SK-N-SH (cell line): ENCODE measurements at regions not wholly inside any gene's neighbourhood (a gene's known extent, or its start where the extent isn't known, plus 50 kb on each side); places are given as distances from the start of the nearest gene placed in this dataset.

Experiments used
- CTCF ChIA-PET: fragments of 300-600, 350-600 bp; formaldehyde crosslinking; extraction: SDS; loops from one replicate; lab custom pipeline; 2021; lab: Yijun Ruan, JAX
- POLR2A ChIA-PET: fragments of 350-600 bp; sonication (Branson Sonifier 250); formaldehyde crosslinking; extraction: SDS; loops from one replicate; lab custom pipeline; 2020; ENCODE audit warnings: antibody characterized with exemption, inconsistent platforms; lab: Yijun Ruan, JAX
- DNase-seq: peaks from one replicate; pipeline ENCODE4 v3.0.0; 2012
- H2AFZ ChIP-seq: fragments of 200-600 bp; sonication (generic); 2 replicates; pipeline ENCODE4 v1.8.1; 2016; ENCODE audit warnings: antibody characterized with exemption, mild to moderate bottlenecking, low read depth
- H3F3A ChIP-seq: fragments of 200-600 bp; sonication (generic); replicated peaks from 2 replicates; pipeline ENCODE3; 2016; ENCODE audit warnings: antibody characterized with exemption, mild to moderate bottlenecking; ENCODE audit not compliant: insufficient read depth
- H3K27ac ChIP-seq, 2 experiments: fragments of 200-500 bp in 1 of 2; fragments of 200-600 bp in 1 of 2; sonication (Bioruptor generic) in 1 of 2; sonication (generic), shearing (Covaris generic) in 1 of 2; 2 replicates each; pipeline versions ENCODE4 v1.5.1 to v1.6.1; 2014 to 2016; ENCODE audit warnings: low read depth in 2 of 2, inconsistent platforms in 1 of 2, low read length in 1 of 2, mild to moderate bottlenecking in 1 of 2, mixed read lengths in 1 of 2
- H3K27me3 ChIP-seq: fragments of 200-600 bp; sonication (generic), shearing (Covaris generic); 2 replicates; pipeline ENCODE4 v1.6.1; 2016; ENCODE audit warnings: mixed run types; ENCODE audit not compliant: insufficient read depth
- H3K36me3 ChIP-seq, 2 experiments: fragments of 200-500 bp in 1 of 2; fragments of 200-600 bp in 1 of 2; sonication (Bioruptor generic) in 1 of 2; sonication (generic) in 1 of 2; replicated peaks in 1 of 2; 2 replicates each; pipeline versions ENCODE3 to v1.5.1; 2014 to 2016; ENCODE audit warnings: low read length in 1 of 2, mild to moderate bottlenecking in 1 of 2; ENCODE audit not compliant: insufficient read depth in 2 of 2, control insufficient read depth in 1 of 2
- H3K4me1 ChIP-seq, 2 experiments: fragments of 200-500 bp in 1 of 2; fragments of 200-600 bp in 1 of 2; sonication (Bioruptor generic) in 1 of 2; sonication (generic), shearing (Covaris generic) in 1 of 2; 2 replicates each; pipeline versions ENCODE4 v1.5.1 to v1.6.1; 2014 to 2016; ENCODE audit warnings: low read depth in 1 of 2, low read length in 1 of 2, mixed run types in 1 of 2; ENCODE audit not compliant: insufficient read depth in 2 of 2, control insufficient read depth in 1 of 2
- H3K4me2 ChIP-seq: fragments of 200-600 bp; sonication (generic), shearing (Covaris generic); 2 replicates; pipeline ENCODE4 v1.6.1; 2017; ENCODE audit warnings: mixed run types
- H3K4me3 ChIP-seq, 2 experiments: fragments of 200-500 bp in 1 of 2; fragments of 200-600 bp in 1 of 2; sonication (Bioruptor generic) in 1 of 2; sonication (generic), shearing (Covaris generic) in 1 of 2; 2 replicates each; pipeline versions ENCODE4 v1.5.1 to v1.8.1; 2014 to 2016; ENCODE audit warnings: low read depth in 2 of 2, inconsistent platforms in 1 of 2, low read length in 1 of 2, mild to moderate bottlenecking in 1 of 2, mixed read lengths in 1 of 2, moderate library complexity in 1 of 2
- H3K79me2 ChIP-seq: fragments of 200-600 bp; sonication (generic); 2 replicates; pipeline ENCODE4 v1.8.1; 2017; ENCODE audit warnings: mild to moderate bottlenecking; ENCODE audit not compliant: insufficient read depth
- H3K9ac ChIP-seq: fragments of 200-600 bp; sonication (generic); 2 replicates; pipeline ENCODE4 v1.6.1; 2017; ENCODE audit warnings: mixed run types
- H3K9me2 ChIP-seq: fragments of 200-600 bp; sonication (generic); 2 replicates; pipeline ENCODE4 v1.6.1; 2017; ENCODE audit warnings: mixed run types
- H3K9me3 ChIP-seq: fragments of 200-600 bp; sonication (generic); 2 replicates; pipeline ENCODE4 v1.6.1; 2017; ENCODE audit warnings: mixed run types, mild to moderate bottlenecking, moderate library complexity
- H4K20me1 ChIP-seq: fragments of 200-600 bp; sonication (generic); 2 replicates; pipeline ENCODE4 v1.6.1; 2017; ENCODE audit warnings: mild to moderate bottlenecking, mixed run types; ENCODE audit not compliant: insufficient read depth
- ELF1 ChIP-seq: IDR thresholded peaks from 2 replicates; pipeline ENCODE4 v1.4.0; 2012
- FOSL2 ChIP-seq: IDR thresholded peaks from 2 replicates; pipeline ENCODE4 v1.4.0; 2012; ENCODE audit warnings: low read depth, mild to moderate bottlenecking, moderate library complexity, borderline replicate concordance
- FOXM1 ChIP-seq: IDR thresholded peaks from 2 replicates; pipeline ENCODE4 v1.4.0; 2012; ENCODE audit warnings: low read depth, mild to moderate bottlenecking
- GATA2 ChIP-seq: sonication (generic); formaldehyde crosslinking; IDR thresholded peaks from 2 replicates; pipeline ENCODE4 v1.5.0; 2020; ENCODE audit warnings: mild to moderate bottlenecking, missing genetic modification reagents
- IRF3 ChIP-seq: fragments of 150-350 bp; IDR thresholded peaks from 2 replicates; pipeline ENCODE4 v1.6.1; 2016; ENCODE audit warnings: mild to moderate bottlenecking, low read depth, low read length
- JUND ChIP-seq: IDR thresholded peaks from 2 replicates; pipeline ENCODE4 v1.4.0; 2012
- MEF2A ChIP-seq: IDR thresholded peaks from 2 replicates; pipeline ENCODE4 v1.4.0; 2012; ENCODE audit warnings: low read depth, borderline replicate concordance
- NFIC ChIP-seq: IDR thresholded peaks from 2 replicates; pipeline ENCODE4 v1.4.0; 2012; ENCODE audit warnings: borderline replicate concordance
- POLR2AphosphoS5 ChIP-seq: IDR thresholded peaks from 2 replicates; pipeline ENCODE4 v1.6.1; 2012; ENCODE audit warnings: low read depth, low read length
- RAD21 ChIP-seq: IDR thresholded peaks from 2 replicates; pipeline ENCODE4 v1.6.1; 2012; ENCODE audit warnings: mild to moderate bottlenecking, low read length
- RCOR1 ChIP-seq: fragments of 150-350 bp; IDR thresholded peaks from 2 replicates; pipeline ENCODE4 v1.6.1; 2017; ENCODE audit warnings: antibody characterized with exemption, low read length
- RXRA ChIP-seq: IDR thresholded peaks from 2 replicates; pipeline ENCODE4 v1.4.0; 2012; ENCODE audit warnings: low read depth, mild to moderate bottlenecking, borderline replicate concordance
- SIN3A ChIP-seq: IDR thresholded peaks from 2 replicates; pipeline ENCODE4 v1.6.1; 2012; ENCODE audit warnings: low read depth, mild to moderate bottlenecking, low read length, moderate library complexity, borderline replicate concordance
- TAF1 ChIP-seq: IDR thresholded peaks from 2 replicates; pipeline ENCODE4 v1.6.1; 2012; ENCODE audit warnings: low read depth, mild to moderate bottlenecking, low read length, moderate library complexity, borderline replicate concordance
- TEAD4 ChIP-seq: IDR thresholded peaks from 2 replicates; pipeline ENCODE4 v1.4.0; 2012; ENCODE audit warnings: mild to moderate bottlenecking, borderline replicate concordance; ENCODE audit not compliant: insufficient read depth
- USF1 ChIP-seq: IDR thresholded peaks from 2 replicates; pipeline ENCODE4 v1.4.0; 2012; ENCODE audit warnings: low read depth, borderline replicate concordance
- ZBTB33 ChIP-seq: IDR thresholded peaks from 2 replicates; pipeline ENCODE4 v1.4.0; 2012; ENCODE audit warnings: low read depth, borderline replicate concordance
- WGBS: methylation state at CpG from one replicate; pipeline ENCODE4 v1.1.6; 2017; ENCODE audit warnings: low lambda C conversion rate; 5-methylcytosine and 5-hydroxymethylcytosine counted together

- H2AFZ ChIP-seq = no peak overlapping the region
- TF ChIP-seq ELF1 (no peak), RXRA (no peak), FOXM1 (no peak)
- ChIA-PET POLR2A (no interaction called here), CTCF (no interaction called here)
- no peak overlapping the region for H3K4me2 ChIP-seq
- no peak overlapping the region for H3K4me3 ChIP-seq
- no peaks in the 10 kb centered on the region for H3K27me3 ChIP-seq
- no peaks in the 10 kb centered on the region for H4K20me1 ChIP-seq
- no peaks in the 10 kb centered on the region for H3K36me3 ChIP-seq
- H3K27ac ChIP-seq = no peak overlapping the region
- no peaks in the 10 kb centered on the region for H3K79me2 ChIP-seq
- no peaks in the 10 kb centered on the region for H3K9me2 ChIP-seq
- DNase-seq = no peak
- WGBS = 27% methylated on average over 4 of the region's 8 CpGs
- H3K4me1 ChIP-seq = no peaks in the 10 kb centered on the region
- no peaks in the 10 kb centered on the region for H3K9me3 ChIP-seq
- H3F3A ChIP-seq = no peaks in the 10 kb centered on the region
- no peak overlapping the region for H3K9ac ChIP-seq
These were observed 1392.4 kb downstream of the TBC1D22A start for GRCh38 chr22:48154943-48155240.

- Histone ChIP-seq H3K4me1 (no peaks in the 10 kb centered on the region), H3K27ac (no peak overlapping the region), H4K20me1 (no peaks in the 10 kb centered on the region), H3K4me3 (no peak overlapping the region), H2AFZ (no peak overlapping the region), H3K4me2 (no peak overlapping the region), H3K9me2 (no peaks in the 10 kb centered on the region), H3K9me3 (no peaks in the 10 kb centered on the region), H3K27me3 (no peaks in the 10 kb centered on the region), H3K36me3 (no peaks in the 10 kb centered on the region), H3K9ac (no peak overlapping the region), H3F3A (no peaks in the 10 kb centered on the region), H3K79me2 (no peaks in the 10 kb centered on the region)
- TF ChIP-seq ZBTB33 (no peak), USF1 (no peak), ELF1 (no peak)
- ChIA-PET POLR2A (no interaction called here), CTCF (no interaction called here)
- no peak for DNase-seq
- WGBS = 24% methylated on average over 16 of the region's 18 CpGs
These were observed 1391.9 kb downstream of the TBC1D22A start for GRCh38 chr22:48154169-48154942.

GRCh38 chr22:48153726-48154125 lies 1391.3 kb downstream of the TBC1D22A start:
- H4K20me1 ChIP-seq = no peaks in the 10 kb centered on the region
- no peaks in the 10 kb centered on the region for H3K27me3 ChIP-seq
- 37% methylated on average over 7 of the region's 10 CpGs for WGBS
- POLR2A ChIA-PET = no interaction called here
- H3K9me2 ChIP-seq = no peaks in the 10 kb centered on the region
- no peaks in the 10 kb centered on the region for H3K79me2 ChIP-seq
- H3K4me1 ChIP-seq = no peaks in the 10 kb centered on the region
- no peak overlapping the region for H3K27ac ChIP-seq
- no peak overlapping the region for H3K9ac ChIP-seq
- CTCF ChIA-PET = no interaction called here
- H3K9me3 ChIP-seq = no peaks in the 10 kb centered on the region
- H2AFZ ChIP-seq = no peak overlapping the region
- H3K4me2 ChIP-seq = no peak overlapping the region
- H3K4me3 ChIP-seq = no peak overlapping the region
- no peaks in the 10 kb centered on the region for H3F3A ChIP-seq
- DNase-seq = no peak
- no peaks in the 10 kb centered on the region for H3K36me3 ChIP-seq
- no peak for TF ChIP-seq JUND
- TF ChIP-seq NFIC = no peak
- TF ChIP-seq POLR2AphosphoS5 = no peak
- TF ChIP-seq RCOR1 = no peak
- TF ChIP-seq TEAD4 = no peak
- no peak for TF ChIP-seq GATA2 (CRISPR knock-in tag)
- TF ChIP-seq RXRA = no peak
- TF ChIP-seq IRF3 = no peak
- TF ChIP-seq TAF1 = no peak
- no peak for TF ChIP-seq SIN3A
- TF ChIP-seq MEF2A = no peak
- no peak for TF ChIP-seq FOSL2
- TF ChIP-seq RAD21 = no peak
